ENCODE measurements at regions not wholly inside any gene's neighbourhood (a gene's known extent, or its start where the extent isn't known, plus 50 kb on each side); places are given as distances from the start of the nearest gene placed in this dataset.

GRCh38 chr2:195370167-195370943 is 286.7 kb upstream of the SLC39A10 start:
- no peak overlapping the region for H3K23ac ChIP-seq (ENCODE audit: low read length)
- no peak overlapping the region for H4K91ac ChIP-seq (ENCODE audit: low read depth, low read length)
- H3K36me3 ChIP-seq (ENCODE audit: control insufficient read depth in 1 of 2, insufficient read depth in 2 of 2, low read length in 2 of 2), result no peaks in the 10 kb centered on the region
- no peak overlapping the region for H4K8ac ChIP-seq (ENCODE audit: low read depth, low read length)
- no peak overlapping the region for H3K4ac ChIP-seq (ENCODE audit: low read depth, low read length)
- WGBS (ENCODE audit: extremely low coverage, insufficient coverage, insufficient read length), result no CpG with 5 or more reads among the region's 4 CpGs
- no peaks in the 10 kb centered on the region for H3K4me1 ChIP-seq (ENCODE audit: control insufficient read depth in 1 of 2, insufficient read depth in 2 of 2, low read length in 2 of 2)
- no peak overlapping the region for H3K9ac ChIP-seq (ENCODE audit: low read length)
- no peaks in the 10 kb centered on the region for H3K9me3 ChIP-seq (ENCODE audit: insufficient read depth, low read depth, low read length)
- no peak overlapping the region for H2AK5ac ChIP-seq (ENCODE audit: low read length)
- H3K14ac ChIP-seq (ENCODE audit: low read length), result no peak overlapping the region
- no peak overlapping the region for H2BK120ac ChIP-seq (ENCODE audit: insufficient read depth, low read length, poor library complexity)
- no peak overlapping the region for H2AFZ ChIP-seq (ENCODE audit: insufficient read depth, low read length, poor library complexity)
- no peaks in the 10 kb centered on the region for H3K79me1 ChIP-seq (ENCODE audit: low read length)
- H3K4me2 ChIP-seq (ENCODE audit: low read length), result no peak overlapping the region
- no peak for DNase-seq
- H3K79me2 ChIP-seq (ENCODE audit: control insufficient read depth, insufficient read depth, low read length, poor library complexity), result no peaks in the 10 kb centered on the region
- H3K27me3 ChIP-seq (ENCODE audit: insufficient read depth, low read length), result no peaks in the 10 kb centered on the region
- no peak overlapping the region for H3K18ac ChIP-seq (ENCODE audit: low read length)
- no peak overlapping the region for H2BK12ac ChIP-seq (ENCODE audit: low read length)
- H4K12ac ChIP-seq (ENCODE audit: low read depth, low read length), result no peak overlapping the region
- no peak overlapping the region for H3K4me3 ChIP-seq (ENCODE audit: low read depth, low read length)
- H3K27ac ChIP-seq (ENCODE audit: low read depth, low read length), result no peak overlapping the region
- H2BK5ac ChIP-seq (ENCODE audit: low read depth, low read length, poor library complexity), result no peak overlapping the region

GRCh38 chr2:195369218-195369587 is 287.8 kb upstream of the SLC39A10 start:
- no peak overlapping the region for H3K4ac ChIP-seq (ENCODE audit: low read depth, low read length)
- no peaks in the 10 kb centered on the region for H3K36me3 ChIP-seq (ENCODE audit: control insufficient read depth in 1 of 2, insufficient read depth in 2 of 2, low read length in 2 of 2)

GRCh38 chr2:195368249-195369217 is 288.5 kb upstream of the SLC39A10 start:
- Histone ChIP-seq H3K18ac (ENCODE audit: low read length) (no peak overlapping the region), H3K4me1 (ENCODE audit: control insufficient read depth in 1 of 2, insufficient read depth in 2 of 2, low read length in 2 of 2) (no peaks in the 10 kb centered on the region), H2AFZ (ENCODE audit: insufficient read depth, low read length, poor library complexity) (no peak overlapping the region), H2BK120ac (ENCODE audit: insufficient read depth, low read length, poor library complexity) (no peak overlapping the region), H3K9ac (ENCODE audit: low read length) (no peak overlapping the region), H3K27ac (ENCODE audit: low read depth, low read length) (no peak overlapping the region), H3K14ac (ENCODE audit: low read length) (no peak overlapping the region), H2BK12ac (ENCODE audit: low read length) (no peak overlapping the region), H4K8ac (ENCODE audit: low read depth, low read length) (no peak overlapping the region), H3K4me2 (ENCODE audit: low read length) (no peak overlapping the region), H4K91ac (ENCODE audit: low read depth, low read length) (no peak overlapping the region), H2BK5ac (ENCODE audit: low read depth, low read length, poor library complexity) (no peak overlapping the region), H3K36me3 (ENCODE audit: control insufficient read depth in 1 of 2, insufficient read depth in 2 of 2, low read length in 2 of 2) (no peaks in the 10 kb centered on the region), H3K79me1 (ENCODE audit: low read length) (no peaks in the 10 kb centered on the region), H3K9me3 (ENCODE audit: insufficient read depth, low read depth, low read length) (no peaks in the 10 kb centered on the region), H3K79me2 (ENCODE audit: control insufficient read depth, insufficient read depth, low read length, poor library complexity) (no peaks in the 10 kb centered on the region), H2AK5ac (ENCODE audit: low read length) (no peak overlapping the region), H4K12ac (ENCODE audit: low read depth, low read length) (no peak overlapping the region), H3K4ac (ENCODE audit: low read depth, low read length) (no peak overlapping the region), H3K27me3 (ENCODE audit: insufficient read depth, low read length) (no peaks in the 10 kb centered on the region), H3K4me3 (ENCODE audit: low read depth, low read length) (no peak overlapping the region), H3K23ac (ENCODE audit: low read length) (no peak overlapping the region)
- WGBS (ENCODE audit: extremely low coverage, insufficient coverage, insufficient read length), result no CpG with 5 or more reads among the region's 6 CpGs
- DNase-seq, result no peak

More at GRCh38 chr2:195369218-195369587, 287.8 kb upstream of the SLC39A10 start:
- H3K9me3 ChIP-seq (ENCODE audit: insufficient read depth, low read depth, low read length), result no peaks in the 10 kb centered on the region
- no peak overlapping the region for H4K12ac ChIP-seq (ENCODE audit: low read depth, low read length)
- no peaks in the 10 kb centered on the region for H3K4me1 ChIP-seq (ENCODE audit: control insufficient read depth in 1 of 2, insufficient read depth in 2 of 2, low read length in 2 of 2)
- no peak overlapping the region for H2AK5ac ChIP-seq (ENCODE audit: low read length)
- no peaks in the 10 kb centered on the region for H3K27me3 ChIP-seq (ENCODE audit: insufficient read depth, low read length)
- H2BK120ac ChIP-seq (ENCODE audit: insufficient read depth, low read length, poor library complexity), result no peak overlapping the region
- no peak overlapping the region for H3K27ac ChIP-seq (ENCODE audit: low read depth, low read length)
- no peak overlapping the region for H3K18ac ChIP-seq (ENCODE audit: low read length)
- no peaks in the 10 kb centered on the region for H3K79me2 ChIP-seq (ENCODE audit: control insufficient read depth, insufficient read depth, low read length, poor library complexity)
- no peak overlapping the region for H4K8ac ChIP-seq (ENCODE audit: low read depth, low read length)
- H3K4me2 ChIP-seq (ENCODE audit: low read length), result no peak overlapping the region
- no peak overlapping the region for H2AFZ ChIP-seq (ENCODE audit: insufficient read depth, low read length, poor library complexity)
- no peak overlapping the region for H3K4me3 ChIP-seq (ENCODE audit: low read depth, low read length)
- WGBS (ENCODE audit: extremely low coverage, insufficient coverage, insufficient read length), result no CpG with 5 or more reads among the region's 1 CpG
- no peak for DNase-seq
- no peak overlapping the region for H4K91ac ChIP-seq (ENCODE audit: low read depth, low read length)
- H2BK5ac ChIP-seq (ENCODE audit: low read depth, low read length, poor library complexity), result no peak overlapping the region
- H3K14ac ChIP-seq (ENCODE audit: low read length), result no peak overlapping the region
- H3K9ac ChIP-seq (ENCODE audit: low read length), result no peak overlapping the region
- H3K79me1 ChIP-seq (ENCODE audit: low read length), result no peaks in the 10 kb centered on the region
- H2BK12ac ChIP-seq (ENCODE audit: low read length), result no peak overlapping the region
- no peak overlapping the region for H3K23ac ChIP-seq (ENCODE audit: low read length)

GRCh38 chr2:195367809-195368208 is 289.2 kb upstream of the SLC39A10 start:
- Histone ChIP-seq H3K4me1 (ENCODE audit: control insufficient read depth in 1 of 2, insufficient read depth in 2 of 2, low read length in 2 of 2) (no peaks in the 10 kb centered on the region), H3K27ac (ENCODE audit: low read depth, low read length) (no peak overlapping the region), H3K4me2 (ENCODE audit: low read length) (no peak overlapping the region), H3K79me2 (ENCODE audit: control insufficient read depth, insufficient read depth, low read length, poor library complexity) (no peaks in the 10 kb centered on the region), H2BK120ac (ENCODE audit: insufficient read depth, low read length, poor library complexity) (no peak overlapping the region), H3K9ac (ENCODE audit: low read length) (no peak overlapping the region), H2AFZ (ENCODE audit: insufficient read depth, low read length, poor library complexity) (no peak overlapping the region), H3K18ac (ENCODE audit: low read length) (no peak overlapping the region), H3K36me3 (ENCODE audit: control insufficient read depth in 1 of 2, insufficient read depth in 2 of 2, low read length in 2 of 2) (no peaks in the 10 kb centered on the region), H3K9me3 (ENCODE audit: insufficient read depth, low read depth, low read length) (no peaks in the 10 kb centered on the region), H3K4me3 (ENCODE audit: low read depth, low read length) (no peak overlapping the region), H2AK5ac (ENCODE audit: low read length) (no peak overlapping the region), H4K8ac (ENCODE audit: low read depth, low read length) (no peak overlapping the region), H4K12ac (ENCODE audit: low read depth, low read length) (no peak overlapping the region), H3K4ac (ENCODE audit: low read depth, low read length) (no peak overlapping the region), H3K79me1 (ENCODE audit: low read length) (no peaks in the 10 kb centered on the region), H2BK12ac (ENCODE audit: low read length) (no peak overlapping the region), H3K27me3 (ENCODE audit: insufficient read depth, low read length) (no peaks in the 10 kb centered on the region), H3K23ac (ENCODE audit: low read length) (no peak overlapping the region), H2BK5ac (ENCODE audit: low read depth, low read length, poor library complexity) (no peak overlapping the region), H4K91ac (ENCODE audit: low read depth, low read length) (no peak overlapping the region), H3K14ac (ENCODE audit: low read length) (no peak overlapping the region)
- WGBS (ENCODE audit: extremely low coverage, insufficient coverage, insufficient read length), result no CpG with 5 or more reads among the region's 2 CpGs
- DNase-seq, result no peak

Measured in trophoblast cell (in vitro differentiated cells and primary cell).